Inflammatory macrophage treated with lipopolysaccharide for 1 hour (primary cell): ENCODE measurements at regions not wholly inside any gene's neighbourhood (a gene's known extent, or its start where the extent isn't known, plus 50 kb on each side); places are given as distances from the start of the nearest gene placed in this dataset.
"Not testable (repeated sequence)": the region's sequence is repeated elsewhere in the genome, so short reads cannot be mapped to it uniquely, and the experiment has no call there.

Experiments used
- DNase-seq, 2 donors: peaks; one replicate each; pipeline ENCODE4 v3.0.0-alpha.2; 2020 to 2022

DNA sequence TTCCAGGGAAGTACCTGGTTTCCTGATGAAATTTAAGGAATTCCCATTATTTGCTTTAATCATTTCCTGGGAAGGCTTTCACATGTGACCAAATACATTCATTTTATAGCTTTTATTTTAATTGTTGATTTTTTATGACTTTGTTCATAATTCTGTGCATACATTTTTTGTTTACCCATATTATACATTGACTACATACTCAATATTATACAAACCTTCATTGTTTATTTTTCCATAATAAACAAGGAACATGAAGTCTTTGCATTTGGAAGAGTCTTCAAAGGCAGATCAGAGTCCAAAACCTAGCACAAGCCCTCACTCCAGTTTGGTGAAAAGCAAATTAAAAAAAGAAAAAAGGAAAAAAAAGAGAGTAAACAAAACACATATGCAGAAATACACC is 218.3 kb upstream of the NRIP1 start:
- no peak for DNase-seq

GRCh38 chr21:15283789-15284188 is 219.0 kb upstream of the NRIP1 start:
- DNase-seq = no peak

GRCh38 chr21:15285556-15285955 is 220.8 kb upstream of the NRIP1 start:
- DNase-seq = no peak

- no peak for DNase-seq
These were observed 224.4 kb upstream of the NRIP1 start for GRCh38 chr21:15289246-15289645.

DNA sequence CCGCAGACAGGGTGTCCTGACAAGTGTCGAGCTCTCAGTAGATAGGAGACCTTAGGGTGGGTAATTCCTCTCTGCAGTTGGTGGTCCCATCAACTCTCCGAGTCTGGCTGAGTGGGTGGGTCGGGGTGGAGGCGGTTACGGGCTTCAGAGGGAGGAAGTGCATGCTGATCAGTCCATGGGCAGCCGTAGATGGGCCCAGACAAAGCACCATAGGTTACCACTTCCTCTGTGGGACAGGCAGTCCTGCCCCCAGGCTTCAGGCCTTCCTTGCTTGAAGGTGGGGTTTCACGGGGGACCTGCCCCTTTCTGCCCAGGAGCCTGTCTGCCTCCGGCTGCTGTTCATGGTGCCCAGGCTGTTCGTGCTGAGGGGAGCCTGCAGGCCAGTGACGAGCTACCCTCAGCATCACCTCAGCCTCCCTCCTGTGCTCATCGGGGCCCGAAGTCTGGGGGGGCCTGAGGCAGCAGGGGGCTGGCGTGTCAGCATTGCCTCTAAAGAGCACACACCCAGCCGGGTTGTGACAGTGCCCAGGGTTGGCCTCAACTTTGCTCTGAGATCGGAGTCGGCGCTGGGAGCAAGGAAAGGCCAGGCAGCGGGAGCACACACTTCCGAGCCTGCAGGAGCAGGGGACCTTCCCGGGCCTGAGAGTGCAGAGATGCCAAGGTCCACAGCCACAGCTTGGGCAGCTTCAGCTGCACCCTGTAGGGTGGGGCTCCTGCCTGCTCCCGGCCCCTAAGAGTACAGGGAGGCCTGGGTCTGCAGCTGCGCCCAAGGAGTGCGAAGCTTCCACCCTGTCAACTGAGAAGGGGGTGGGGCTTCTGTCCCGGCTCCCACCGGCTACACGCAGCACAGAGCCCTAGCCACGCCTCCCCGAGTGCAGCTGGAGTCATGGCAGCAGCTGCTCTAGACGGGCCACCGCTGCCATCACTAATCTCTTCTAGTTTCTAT is 225.4 kb upstream of the NRIP1 start:
- DNase-seq = no peak

DNA sequence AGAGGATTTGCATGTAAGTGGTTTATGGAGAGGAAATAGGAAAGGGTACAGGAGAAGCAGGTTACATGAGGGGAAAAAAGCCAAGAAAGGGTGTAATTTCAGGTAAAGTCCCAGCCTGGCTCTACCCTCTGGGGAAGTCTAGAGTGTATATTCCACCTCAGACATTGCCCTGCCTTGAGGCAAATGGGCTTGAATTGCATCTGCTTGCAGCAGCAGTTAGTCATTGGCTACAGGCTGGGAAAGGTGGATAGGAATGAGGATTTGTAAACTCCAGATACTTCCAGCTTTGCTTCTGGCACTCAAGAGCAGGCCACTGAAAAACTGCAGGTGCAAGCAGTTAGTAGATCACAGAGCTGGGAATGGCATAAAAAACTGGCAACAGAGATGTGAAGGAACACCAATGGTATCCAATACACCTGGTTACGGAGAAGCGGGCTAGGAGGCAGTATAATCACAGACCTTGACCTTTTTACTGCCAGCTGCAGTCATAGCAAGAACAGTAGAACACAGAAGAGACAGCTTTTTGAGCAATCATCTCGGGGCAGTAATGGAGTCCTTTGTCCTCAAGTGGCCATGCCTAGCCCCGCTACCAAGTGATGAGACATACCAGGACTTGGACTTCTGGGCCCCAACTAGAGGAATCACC is 226.9 kb upstream of the NRIP1 start:
- DNase-seq = no peak

DNA sequence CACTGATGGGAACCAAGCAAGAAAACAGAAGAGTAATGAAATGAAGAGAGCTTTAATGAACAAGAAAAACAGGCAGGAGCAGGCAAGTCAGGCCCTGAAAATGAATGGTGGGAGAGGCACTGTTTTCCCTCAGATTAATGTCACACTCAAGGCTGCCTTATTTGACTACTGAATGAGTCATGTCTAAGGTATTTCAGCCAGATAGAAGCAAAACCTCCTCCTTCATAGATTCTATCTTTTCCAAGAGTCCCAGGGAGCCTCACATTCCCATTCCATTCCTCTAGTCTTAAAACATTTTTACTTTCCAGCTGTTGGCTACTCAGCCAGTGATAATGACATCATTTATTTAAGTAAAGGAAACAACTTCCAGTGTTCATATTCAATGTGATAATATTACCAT is 228.4 kb upstream of the NRIP1 start:
- DNase-seq = no peak

- no peak for DNase-seq
These were observed 231.1 kb upstream of the NRIP1 start for GRCh38 chr21:15295875-15296274.

DNA sequence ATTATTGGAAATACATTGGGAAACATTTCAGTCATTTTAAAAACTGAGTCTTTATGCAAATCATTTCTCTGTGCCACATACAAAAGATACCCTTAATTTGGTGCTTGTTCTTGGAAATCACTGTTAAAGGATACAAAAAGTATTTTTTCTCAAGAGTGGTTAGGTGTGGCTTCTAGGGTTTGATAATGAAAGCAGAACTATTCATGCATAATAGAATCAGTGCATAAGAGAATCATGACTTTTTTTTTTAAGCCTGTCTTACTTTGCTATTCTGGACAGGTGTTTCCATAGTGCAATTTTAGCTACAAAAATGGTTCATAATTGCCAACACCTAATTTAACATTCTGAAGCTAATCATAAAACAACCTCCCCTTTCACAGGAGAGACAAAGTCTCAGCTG is 233.0 kb upstream of the NRIP1 start:
- DNase-seq = no peak

GRCh38 chr21:15298306-15298705 is 233.5 kb upstream of the NRIP1 start:
- DNase-seq = no peak

DNA sequence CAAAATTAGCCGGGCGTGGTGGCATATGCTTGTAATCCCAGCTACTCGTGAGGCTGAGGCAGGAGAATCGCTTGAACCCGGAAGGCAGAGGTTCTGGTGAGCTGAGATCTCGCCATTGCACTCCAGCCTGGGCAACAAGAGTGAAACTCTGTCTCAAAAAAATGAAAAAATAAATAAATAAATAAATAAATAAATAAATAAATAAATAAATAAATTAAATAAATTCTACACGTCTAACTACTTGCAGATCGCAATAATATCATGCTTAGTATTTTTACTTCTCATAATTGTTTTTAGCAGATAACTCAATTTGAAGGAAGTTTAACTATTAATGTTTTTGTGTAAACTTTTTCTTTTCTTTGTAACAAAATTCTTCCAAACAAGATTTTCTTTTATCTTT is 234.0 kb upstream of the NRIP1 start:
- DNase-seq = not testable (repeated sequence)

DNA sequence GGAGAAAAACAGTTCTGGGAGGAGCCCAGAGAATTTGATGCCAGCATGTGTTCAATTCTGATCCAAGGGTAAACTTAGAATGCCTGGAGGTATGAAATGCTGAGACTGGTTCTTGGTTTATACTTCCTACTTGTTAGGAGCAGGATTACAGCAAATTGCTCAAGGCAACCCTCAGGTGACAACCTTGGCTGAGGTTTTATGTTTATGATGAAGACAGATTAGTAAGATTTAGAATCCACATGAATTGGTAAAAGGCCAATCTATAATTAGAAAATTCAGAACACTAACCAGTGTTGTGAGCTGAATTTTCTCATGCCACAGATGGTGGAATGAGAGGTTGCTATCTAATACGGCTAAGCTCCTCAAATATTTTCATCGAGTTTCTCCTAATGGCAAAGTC is 235.3 kb upstream of the NRIP1 start:
- DNase-seq = no peak

- no peak for DNase-seq
These were observed 236.2 kb upstream of the NRIP1 start for GRCh38 chr21:15301014-15301413.

DNA sequence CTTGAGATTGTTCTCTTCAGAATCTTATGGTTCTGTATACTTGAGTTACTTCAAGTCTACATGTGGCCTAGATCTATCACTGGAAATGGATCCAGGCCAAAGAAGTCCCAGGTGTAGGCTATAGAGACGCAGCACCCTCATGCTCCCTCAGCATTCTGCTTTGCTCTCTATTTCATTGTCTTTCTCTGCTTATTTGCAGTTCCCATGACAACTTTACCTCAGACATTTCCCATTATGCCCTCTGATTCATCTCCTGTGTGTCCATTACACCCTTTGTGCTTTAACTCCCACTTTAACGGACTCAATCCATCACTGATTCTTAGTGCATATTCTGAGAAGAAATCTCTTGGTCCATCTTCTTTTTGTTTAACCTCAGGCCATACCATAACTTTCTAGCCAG is 236.9 kb upstream of the NRIP1 start:
- DNase-seq = no peak

DNA sequence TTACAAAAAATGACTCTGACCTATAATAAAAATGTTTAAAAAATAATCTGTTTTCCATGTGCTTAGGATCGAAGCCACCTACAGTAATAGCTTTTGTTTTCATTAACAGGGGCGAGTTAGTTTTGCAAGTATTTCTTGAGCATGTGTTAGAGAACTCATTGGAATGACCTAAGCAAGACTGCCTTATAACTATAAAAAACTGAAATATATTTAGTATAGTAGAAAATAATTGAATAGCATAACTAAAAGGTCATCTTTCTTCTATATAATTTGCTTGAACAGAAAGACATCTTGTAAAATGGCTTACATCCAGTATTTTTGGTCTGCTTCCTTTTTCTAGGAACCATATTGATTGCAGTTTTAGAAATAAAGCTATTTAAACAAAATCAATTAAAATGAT is 241.5 kb upstream of the NRIP1 start:
- no peak for DNase-seq

DNA sequence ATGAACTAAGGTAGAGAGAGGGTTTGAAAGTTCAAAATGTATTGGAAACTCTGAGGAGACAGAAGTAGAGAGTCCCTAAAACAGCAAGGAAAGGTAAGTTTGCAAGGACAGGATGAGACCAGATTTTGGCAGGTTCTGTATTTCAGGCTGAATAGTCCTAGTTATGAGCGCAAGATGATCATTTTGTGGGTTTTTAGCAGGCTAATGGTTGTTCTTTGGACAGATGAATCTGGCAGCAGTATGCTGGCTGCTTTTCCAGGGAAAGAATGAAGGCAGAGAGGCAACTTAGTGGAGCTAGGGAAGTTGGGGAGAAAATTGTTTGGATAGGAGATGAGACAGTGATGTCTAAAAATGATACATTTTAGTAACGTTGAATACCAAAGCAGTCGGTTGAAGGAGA is 243.5 kb upstream of the NRIP1 start:
- no peak for DNase-seq

- DNase-seq = no peak
These were observed 244.3 kb upstream of the NRIP1 start for GRCh38 chr21:15309022-15309590.

DNA sequence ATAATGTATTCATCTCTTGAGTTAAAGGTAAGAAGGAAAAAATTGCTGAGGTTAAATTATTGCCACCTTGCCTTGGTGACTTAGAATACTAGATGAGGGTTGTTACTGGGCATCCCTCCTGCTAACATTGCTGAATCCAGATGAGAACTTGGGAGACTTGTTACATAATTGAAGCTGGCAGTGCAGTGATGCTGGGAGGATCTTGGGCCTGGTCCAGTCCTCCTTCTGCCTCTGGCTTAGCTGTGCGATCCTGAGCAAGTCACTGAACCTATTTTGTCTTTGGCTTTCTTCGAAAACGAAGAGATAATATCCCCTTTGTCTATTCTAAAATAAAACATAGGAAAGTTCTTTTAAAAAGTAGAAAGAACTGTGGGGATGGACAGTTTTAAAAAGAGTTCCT is 244.9 kb upstream of the NRIP1 start:
- DNase-seq = no peak

GRCh38 chr21:15311510-15311909 is 246.7 kb upstream of the NRIP1 start:
- no peak for DNase-seq

DNA sequence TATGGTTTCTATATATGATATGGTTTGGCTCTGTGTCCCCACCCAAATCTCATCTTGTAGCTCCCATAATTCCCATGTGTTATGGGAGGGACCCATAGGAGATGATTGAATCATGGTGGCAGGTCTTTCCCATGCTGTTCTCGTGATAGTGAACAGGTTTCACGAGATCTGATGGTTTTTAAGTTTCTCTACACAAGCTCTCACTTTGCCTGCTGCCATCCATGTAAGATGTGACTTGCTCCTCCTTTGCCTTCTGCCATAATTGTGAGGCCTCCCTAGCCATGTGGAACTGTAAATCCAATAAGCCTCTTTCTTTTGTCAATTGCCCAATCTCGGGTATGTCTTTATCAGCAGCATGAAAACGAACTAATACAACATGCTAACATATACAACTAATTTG is 252.2 kb upstream of the NRIP1 start:
- DNase-seq = not testable (repeated sequence)

- no peak for DNase-seq
These were observed 254.9 kb upstream of the NRIP1 start for GRCh38 chr21:15319727-15320126.

DNA sequence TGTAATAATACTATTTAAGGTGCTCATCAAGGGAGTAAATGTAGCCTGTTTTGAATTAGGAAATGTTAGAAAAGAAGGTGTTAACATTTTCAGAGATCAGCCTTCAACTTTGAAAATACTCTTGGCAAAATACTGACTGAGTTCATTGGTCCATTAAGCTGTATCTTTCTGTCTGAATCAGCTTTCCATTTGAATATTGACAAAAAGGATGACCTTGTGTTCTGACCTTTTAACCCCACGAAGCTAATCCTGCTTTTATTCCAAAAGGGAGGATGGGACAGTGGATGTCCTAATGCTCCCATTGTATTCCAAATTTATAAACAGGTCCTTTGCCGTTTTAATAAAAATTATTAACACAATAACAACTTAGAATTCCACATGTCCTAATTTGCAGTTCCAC is 259.7 kb upstream of the NRIP1 start:
- DNase-seq = no peak

DNA sequence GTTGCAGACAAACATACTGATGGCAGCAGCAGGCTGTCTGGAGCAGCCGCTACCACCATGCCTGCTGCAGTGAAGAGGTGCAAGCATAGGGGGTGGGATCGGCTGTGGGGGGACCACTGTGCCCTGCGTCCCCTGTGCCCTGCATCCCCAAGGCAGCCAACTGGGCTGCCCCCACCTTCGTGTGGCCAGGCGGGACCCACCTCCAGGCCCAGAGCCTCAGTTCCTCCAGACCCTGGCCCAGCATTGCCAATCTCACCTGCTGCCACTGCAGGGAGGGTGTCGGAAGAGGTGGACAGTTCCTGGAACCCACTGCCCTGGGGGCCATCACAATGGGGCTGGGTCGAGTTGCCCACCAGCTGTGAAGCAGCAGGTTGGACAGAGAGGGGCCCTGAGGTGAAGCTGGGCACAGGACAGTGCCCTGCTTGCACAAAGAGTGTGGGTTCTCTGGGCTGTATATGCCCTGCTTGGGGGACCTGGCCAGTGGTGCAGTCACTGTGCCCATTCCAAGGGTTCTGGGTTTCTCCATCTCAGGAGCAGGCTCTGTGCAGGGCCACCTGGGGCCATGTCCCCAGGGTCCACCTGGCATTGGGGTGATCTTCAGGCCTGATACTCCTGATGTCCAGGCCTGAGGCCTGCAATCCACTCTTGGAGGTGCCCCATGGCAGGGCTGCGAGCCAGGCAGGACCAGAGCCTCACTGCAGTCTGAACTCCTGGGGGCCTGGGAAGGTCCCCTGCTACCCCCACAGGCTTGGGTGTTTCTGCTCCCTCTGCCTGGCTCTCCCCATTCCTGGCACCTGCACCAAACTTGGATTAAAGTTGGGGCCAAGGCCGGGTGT is 261.4 kb upstream of the NRIP1 start:
- no peak for DNase-seq
